Activated T-cell treated with anti-CD3 and anti-CD28 coated beads, Interleukin-2, amount 50 U/mL, for 4 hours (primary cell): ENCODE measurements at regions not wholly inside any gene's neighbourhood (a gene's known extent, or its start where the extent isn't known, plus 50 kb on each side); places are given as distances from the start of the nearest gene placed in this dataset.

Experiments
- ATAC-seq, 2 donors: fragments of 200-7000 bp; cut with Tn5 transposase; one replicate each; pipeline ENCODE4 v1.10.0; 2021
- DNase-seq: peaks from one replicate; pipeline ENCODE4 v3.0.0-alpha.2; 2020
- H3K27me3 Mint-ChIP-seq: one replicate; pipeline ENCODE4 v1.8.0; 2021; ENCODE audit warnings: low read depth, mixed read lengths
- H3K36me3 Mint-ChIP-seq: one replicate; pipeline ENCODE4 v1.8.0; 2022; ENCODE audit warnings: mixed read lengths; ENCODE audit not compliant: insufficient read depth
- H3K4me1 Mint-ChIP-seq: one replicate; pipeline ENCODE4 v1.8.0; 2021; ENCODE audit warnings: low read depth, mixed read lengths
- H3K4me3 Mint-ChIP-seq: one replicate; pipeline ENCODE4 v1.8.0; 2021; ENCODE audit warnings: mild to moderate bottlenecking, moderate library complexity, mixed read lengths
- H3K9me3 Mint-ChIP-seq: one replicate; pipeline ENCODE4 v1.8.0; 2021; ENCODE audit warnings: mixed read lengths

GRCh38 chr16:79977940-79978836 lies 377.7 kb upstream of the MAF start:
- H3K4me1 Mint-ChIP-seq: no peaks in the 10 kb centered on the region
- ATAC-seq (no peak), DNase-seq (no peak)
- no peaks in the 10 kb centered on the region for H3K36me3 Mint-ChIP-seq
- peaks cover 2% of the 10 kb centered on the region for H3K27me3 Mint-ChIP-seq
- H3K4me3 Mint-ChIP-seq: no peak overlapping the region
- H3K9me3 Mint-ChIP-seq: no peaks in the 10 kb centered on the region

DNA sequence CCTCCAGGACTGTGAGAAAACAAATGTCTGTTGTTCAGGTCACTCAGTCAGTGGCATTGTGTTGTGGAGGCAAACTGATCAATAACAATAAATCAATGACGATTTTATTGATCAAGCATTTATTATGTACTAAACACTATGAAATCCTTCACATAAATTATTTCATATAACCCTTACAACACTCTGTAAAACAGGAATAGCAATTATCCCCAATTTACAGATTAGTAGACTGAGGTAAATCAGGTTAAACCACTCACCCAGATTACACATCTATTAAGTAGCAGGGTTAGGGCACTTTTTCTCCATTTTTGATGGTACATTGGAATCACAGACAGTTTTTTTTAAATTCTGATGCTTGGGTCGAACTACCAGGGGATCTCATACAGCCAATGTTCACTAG lies 372.8 kb upstream of the MAF start:
- H3K36me3 Mint-ChIP-seq: no peaks in the 10 kb centered on the region
- no peaks in the 10 kb centered on the region for H3K9me3 Mint-ChIP-seq
- no peaks in the 10 kb centered on the region for H3K4me1 Mint-ChIP-seq
- DNase-seq (no peak), ATAC-seq (no peak)
- H3K27me3 Mint-ChIP-seq: peaks cover 2% of the 10 kb centered on the region
- no peak overlapping the region for H3K4me3 Mint-ChIP-seq

DNA sequence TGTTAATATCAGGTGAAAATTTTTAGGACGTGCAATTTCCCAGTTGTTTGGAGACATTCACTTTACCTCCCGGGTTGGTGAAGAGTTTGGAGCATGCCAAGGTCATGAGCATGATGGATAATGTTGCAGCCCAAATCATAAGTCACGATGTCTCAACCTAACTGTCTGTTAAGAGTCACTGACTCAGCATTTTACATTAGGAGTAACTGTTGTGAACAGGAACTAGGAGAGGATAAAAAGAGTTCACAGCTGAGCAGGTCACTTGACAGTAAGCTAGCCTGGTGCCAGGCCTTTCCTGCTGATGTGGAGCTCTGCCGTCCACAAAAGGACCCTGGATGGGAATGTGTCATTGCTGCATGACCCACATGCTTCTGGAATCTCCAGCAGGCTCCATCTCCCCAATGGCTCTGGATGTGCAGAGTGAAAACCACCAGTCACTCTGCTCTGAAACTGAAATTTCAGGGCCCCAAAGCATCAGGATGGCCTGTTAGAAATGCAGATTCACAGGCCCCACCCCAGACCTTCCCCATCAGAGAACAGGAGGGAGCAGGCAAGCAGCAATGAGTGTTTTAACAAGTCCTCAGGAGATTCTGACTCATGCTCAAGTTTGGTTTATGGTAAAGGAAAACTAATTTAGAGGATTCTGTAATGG lies 371.6 kb upstream of the MAF start:
- H3K9me3 Mint-ChIP-seq: no peaks in the 10 kb centered on the region
- H3K36me3 Mint-ChIP-seq: no peaks in the 10 kb centered on the region
- no peak overlapping the region for H3K4me3 Mint-ChIP-seq
- DNase-seq: no peak
- no peaks in the 10 kb centered on the region for H3K27me3 Mint-ChIP-seq
- ATAC-seq: no peak
- no peaks in the 10 kb centered on the region for H3K4me1 Mint-ChIP-seq

GRCh38 chr16:79971237-79971572 lies 370.7 kb upstream of the MAF start:
- Mint-ChIP-seq H3K27me3 (peaks cover 5% of the 10 kb centered on the region), H3K4me1 (no peaks in the 10 kb centered on the region), H3K4me3 (no peak overlapping the region), H3K9me3 (no peaks in the 10 kb centered on the region), H3K36me3 (no peaks in the 10 kb centered on the region)
- DNase-seq (no peak), ATAC-seq (no peak)

DNA sequence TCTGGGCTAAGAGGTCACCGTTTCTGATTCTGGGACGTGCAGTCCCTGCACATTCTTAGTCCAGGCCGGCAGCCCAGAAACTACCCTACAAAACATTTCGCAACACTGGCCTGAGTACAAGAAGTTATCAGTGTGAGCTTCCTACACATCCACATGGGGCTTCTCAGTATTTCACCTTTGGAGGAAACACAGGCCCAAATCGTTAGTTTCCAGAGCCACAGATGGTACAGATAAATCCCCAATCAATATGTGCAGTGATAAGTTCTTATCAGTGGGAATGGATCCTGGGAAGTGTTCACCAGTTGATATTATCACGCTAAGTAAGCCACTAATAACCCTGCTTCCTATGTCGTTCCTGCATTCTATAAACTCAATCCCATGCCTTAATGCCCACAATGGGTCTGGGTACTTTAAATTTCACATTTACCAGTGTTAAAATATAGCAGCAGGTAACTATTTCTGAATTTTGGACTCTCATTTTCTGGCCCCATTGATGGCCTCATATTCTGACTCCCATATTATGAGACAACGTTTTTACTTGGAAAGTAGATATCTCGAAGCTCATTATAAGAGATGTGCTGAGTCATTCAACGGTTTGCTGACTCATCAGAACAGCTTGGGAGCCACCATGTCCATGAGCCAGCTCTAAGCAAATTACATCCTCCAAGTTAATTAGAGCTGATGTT lies 370.2 kb upstream of the MAF start:
- H3K36me3 Mint-ChIP-seq: no peaks in the 10 kb centered on the region

DNA sequence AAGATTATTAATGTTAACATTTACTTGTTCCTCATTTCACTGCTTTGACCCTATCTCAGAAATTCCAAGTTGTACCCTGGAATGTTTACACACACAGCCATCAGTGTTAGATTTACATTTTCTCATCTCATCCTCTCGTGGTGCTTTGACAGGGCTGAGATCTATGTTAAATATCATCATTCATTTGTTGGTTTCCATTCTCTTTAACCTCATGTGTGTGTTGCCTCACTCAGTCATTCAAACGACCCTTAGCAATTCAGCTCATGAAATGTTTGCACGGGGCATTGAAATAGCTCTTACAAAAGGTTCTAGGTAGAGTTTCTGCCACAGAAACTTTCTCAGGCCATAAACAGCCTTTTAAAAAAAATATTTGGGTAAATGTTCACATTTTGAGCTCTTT lies 369.6 kb upstream of the MAF start:
- Mint-ChIP-seq H3K36me3 (no peaks in the 10 kb centered on the region), H3K4me1 (no peaks in the 10 kb centered on the region), H3K27me3 (peaks cover 6% of the 10 kb centered on the region), H3K9me3 (no peaks in the 10 kb centered on the region), H3K4me3 (no peak overlapping the region)
- DNase-seq (no peak), ATAC-seq (no peak)

More for the DNA sequence above, 370.2 kb upstream of the MAF start:
- Mint-ChIP-seq H3K27me3 (peaks cover 6% of the 10 kb centered on the region), H3K9me3 (no peaks in the 10 kb centered on the region), H3K4me1 (no peaks in the 10 kb centered on the region), H3K4me3 (no peak overlapping the region)
- no peak for DNase-seq
- no peak for ATAC-seq

DNA sequence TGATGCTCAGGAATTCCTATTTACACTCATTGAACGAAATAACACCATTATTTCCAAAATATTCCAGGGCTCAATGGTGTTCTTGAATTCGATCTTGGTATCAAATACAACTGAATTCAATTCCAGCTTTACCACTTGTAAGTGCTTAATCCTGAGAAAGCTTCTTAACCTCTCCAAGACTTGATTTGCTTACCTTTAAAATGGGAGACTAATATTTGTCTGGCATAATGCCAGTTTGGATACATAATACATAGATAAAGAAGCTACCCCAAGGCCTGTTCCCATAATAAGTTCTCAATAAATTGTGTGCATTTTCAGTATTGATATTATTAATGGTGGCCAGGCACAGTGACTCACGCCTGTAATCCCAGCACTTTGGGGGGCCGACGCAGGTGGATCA lies 368.9 kb upstream of the MAF start:
- peaks cover 6% of the 10 kb centered on the region for H3K27me3 Mint-ChIP-seq
- no peak overlapping the region for H3K4me3 Mint-ChIP-seq
- no peak for ATAC-seq
- no peak for DNase-seq
- H3K9me3 Mint-ChIP-seq: no peaks in the 10 kb centered on the region
- no peaks in the 10 kb centered on the region for H3K4me1 Mint-ChIP-seq
- H3K36me3 Mint-ChIP-seq: no peaks in the 10 kb centered on the region

DNA sequence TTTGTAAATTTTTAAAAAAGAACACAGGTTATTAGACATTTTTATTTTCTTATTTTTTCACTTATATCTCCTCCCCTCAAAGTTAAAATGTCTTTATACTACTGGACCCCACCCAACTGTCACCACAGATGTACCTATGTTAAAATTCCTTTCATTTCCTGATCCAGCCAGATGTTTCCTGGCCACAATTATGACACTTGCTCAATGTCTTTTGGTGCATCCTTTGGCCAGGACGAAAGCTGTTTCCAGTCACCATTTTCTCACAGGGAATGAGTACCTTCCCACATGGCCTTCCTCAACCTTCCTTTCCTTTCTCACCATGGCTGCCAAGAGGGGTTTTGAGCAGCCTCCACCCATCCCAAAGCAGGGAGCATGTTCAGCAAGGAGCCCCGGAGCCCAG lies 365.7 kb upstream of the MAF start:
- peaks cover 5% of the 10 kb centered on the region for H3K9me3 Mint-ChIP-seq
- DNase-seq (no peak), ATAC-seq (no peak)
- H3K36me3 Mint-ChIP-seq: no peaks in the 10 kb centered on the region
- H3K4me3 Mint-ChIP-seq: no peak overlapping the region
- H3K27me3 Mint-ChIP-seq: peaks cover 6% of the 10 kb centered on the region
- H3K4me1 Mint-ChIP-seq: no peaks in the 10 kb centered on the region

DNA sequence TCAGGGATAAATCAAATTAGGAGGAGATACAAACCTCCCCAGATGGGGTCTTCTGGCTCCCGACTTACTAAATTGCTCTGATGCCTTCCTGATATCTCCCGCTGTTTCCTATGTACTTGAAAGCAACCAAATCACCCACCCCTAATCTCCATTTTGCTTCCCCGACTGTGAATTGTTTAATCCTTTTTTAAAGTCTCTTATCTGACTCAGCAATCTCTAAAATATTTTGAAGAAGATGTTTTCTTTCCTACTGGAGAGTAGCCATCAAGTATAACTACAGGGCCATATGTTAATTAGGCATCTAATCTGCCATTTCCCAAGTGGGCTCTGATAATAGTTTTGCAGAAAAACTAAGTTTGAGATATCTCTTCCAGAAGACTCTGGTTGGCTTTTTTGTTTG lies 365.2 kb upstream of the MAF start:
- peaks cover 10% of the 10 kb centered on the region for H3K27me3 Mint-ChIP-seq
- H3K4me1 Mint-ChIP-seq: no peaks in the 10 kb centered on the region
- DNase-seq (no peak), ATAC-seq (no peak)
- H3K4me3 Mint-ChIP-seq: no peak overlapping the region
- no peaks in the 10 kb centered on the region for H3K36me3 Mint-ChIP-seq
- H3K9me3 Mint-ChIP-seq: peaks cover 5% of the 10 kb centered on the region

DNA sequence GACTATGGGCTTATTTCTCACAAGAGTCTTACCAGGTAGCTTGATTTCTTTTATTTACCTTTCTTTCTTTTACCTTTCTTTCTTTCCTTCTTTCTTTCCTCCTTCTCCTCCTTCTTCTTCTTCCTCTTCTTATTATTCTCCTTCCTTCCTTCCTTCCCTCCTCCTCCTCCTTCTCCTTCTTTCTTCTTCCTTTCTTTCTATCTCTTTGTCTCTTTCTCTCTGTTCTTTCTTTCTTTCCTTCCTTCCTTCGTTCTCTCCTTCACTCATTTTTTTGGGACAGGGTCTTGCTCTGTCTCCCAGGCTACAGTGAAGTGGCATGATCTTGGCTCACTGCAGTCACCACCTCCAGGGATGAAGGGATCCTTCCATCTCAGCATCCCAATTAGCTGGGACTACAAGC lies 363.6 kb upstream of the MAF start:
- Mint-ChIP-seq H3K27me3 (peaks cover 18% of the 10 kb centered on the region), H3K4me3 (no peak overlapping the region), H3K36me3 (no peaks in the 10 kb centered on the region), H3K4me1 (no peaks in the 10 kb centered on the region), H3K9me3 (peaks cover 5% of the 10 kb centered on the region)
- no peak for DNase-seq
- ATAC-seq: no peak

GRCh38 chr16:79962962-79963361 lies 362.4 kb upstream of the MAF start:
- Mint-ChIP-seq H3K4me1 (no peaks in the 10 kb centered on the region), H3K27me3 (peaks cover 21% of the 10 kb centered on the region), H3K9me3 (peaks cover 5% of the 10 kb centered on the region), H3K36me3 (no peaks in the 10 kb centered on the region), H3K4me3 (no peak overlapping the region)
- ATAC-seq (no peak), DNase-seq (no peak)

- ATAC-seq (no peak), DNase-seq (no peak)
- no peaks in the 10 kb centered on the region for H3K36me3 Mint-ChIP-seq
- peaks cover 15% of the 10 kb centered on the region for H3K27me3 Mint-ChIP-seq
- H3K9me3 Mint-ChIP-seq: peaks cover 5% of the 10 kb centered on the region
- H3K4me3 Mint-ChIP-seq: no peak overlapping the region
- no peaks in the 10 kb centered on the region for H3K4me1 Mint-ChIP-seq
Measured at GRCh38 chr16:79959226-79959625, 358.7 kb upstream of the MAF start.

GRCh38 chr16:79954921-79955705 lies 354.6 kb upstream of the MAF start:
- H3K27me3 Mint-ChIP-seq: peaks cover 11% of the 10 kb centered on the region
- DNase-seq (no peak), ATAC-seq (no peak)
- no peaks in the 10 kb centered on the region for H3K36me3 Mint-ChIP-seq
- no peaks in the 10 kb centered on the region for H3K9me3 Mint-ChIP-seq
- no peak overlapping the region for H3K4me3 Mint-ChIP-seq
- no peaks in the 10 kb centered on the region for H3K4me1 Mint-ChIP-seq

- Mint-ChIP-seq H3K4me3 (no peak overlapping the region), H3K36me3 (no peaks in the 10 kb centered on the region), H3K27me3 (peaks cover 9% of the 10 kb centered on the region), H3K4me1 (no peaks in the 10 kb centered on the region), H3K9me3 (no peaks in the 10 kb centered on the region)
- DNase-seq (no peak), ATAC-seq (no peak)
Measured at GRCh38 chr16:79950932-79951719, 350.6 kb upstream of the MAF start.
